HK-2 (cell line): ENCODE measurements at regions not wholly inside any gene's neighbourhood (a gene's known extent, or its start where the extent isn't known, plus 50 kb on each side); places are given as distances from the start of the nearest gene placed in this dataset.
A peak's percentile ranks its signal among the peaks of the same experiment; 100 is the strongest.
"Not testable (repeated sequence)": the region's sequence is repeated elsewhere in the genome, so short reads cannot be mapped to it uniquely, and the experiment has no call there.

Experiments
- DNase-seq: peaks from one replicate; pipeline ENCODE4 v3.0.0-alpha.2; 2018; ENCODE audit not compliant: unreplicated experiment

DNA sequence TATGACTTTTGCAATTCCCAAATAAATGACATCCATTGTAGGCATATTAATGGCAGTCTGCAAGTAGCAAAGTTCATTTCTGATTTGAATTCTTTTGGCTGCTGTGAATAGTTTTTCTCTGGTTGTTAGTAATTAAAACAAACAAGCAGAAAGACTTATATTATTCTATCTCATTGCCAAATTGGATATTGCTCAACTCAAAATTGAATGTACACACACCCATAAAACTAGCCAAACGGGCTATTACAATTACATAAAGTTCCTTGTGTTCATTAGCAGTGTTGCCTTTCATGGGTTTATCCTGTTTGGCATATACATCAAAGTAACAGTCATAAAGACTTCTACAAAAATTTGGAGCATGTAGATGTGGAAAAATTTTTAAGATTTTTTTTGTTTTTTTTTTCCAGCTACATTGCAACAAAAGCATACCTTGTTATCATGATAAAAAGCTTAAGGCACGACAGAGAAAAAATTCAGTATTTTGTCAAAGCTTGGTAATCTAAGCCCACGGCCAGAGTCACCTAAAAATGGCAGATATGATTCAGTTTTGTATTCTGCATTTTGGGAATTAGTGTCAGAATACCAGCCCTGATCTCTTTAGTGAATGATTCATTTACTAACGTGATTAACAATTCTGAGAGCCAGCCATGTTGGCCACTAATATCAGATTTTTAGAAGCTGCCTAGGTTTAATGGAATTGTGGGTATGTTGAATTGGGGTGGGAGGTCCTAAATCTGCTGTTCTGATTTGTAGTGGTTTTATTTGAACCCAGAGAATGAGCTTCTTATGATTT, 108.4 kb downstream of the KLF5 start:
- no peak for DNase-seq

DNA sequence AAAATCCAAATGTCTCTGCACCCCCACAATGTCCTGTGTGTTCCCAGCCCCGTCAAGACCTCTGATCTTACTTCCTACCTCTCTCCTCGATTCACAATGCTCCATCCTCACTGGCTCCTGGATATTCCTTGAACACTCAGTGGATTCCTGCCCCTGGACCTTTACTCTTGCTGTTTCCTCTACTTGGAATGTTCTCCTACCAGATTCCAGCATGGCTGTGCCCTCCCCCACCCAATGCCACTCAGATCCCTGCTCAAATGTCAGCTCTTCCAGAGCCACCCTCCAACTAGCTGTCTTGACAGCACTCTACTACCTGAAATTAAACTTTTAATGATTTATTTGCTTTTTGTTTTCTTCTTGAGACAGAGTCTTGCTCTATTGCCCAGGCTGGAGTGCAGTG, 107.4 kb downstream of the KLF5 start:
- DNase-seq: no peak

DNA sequence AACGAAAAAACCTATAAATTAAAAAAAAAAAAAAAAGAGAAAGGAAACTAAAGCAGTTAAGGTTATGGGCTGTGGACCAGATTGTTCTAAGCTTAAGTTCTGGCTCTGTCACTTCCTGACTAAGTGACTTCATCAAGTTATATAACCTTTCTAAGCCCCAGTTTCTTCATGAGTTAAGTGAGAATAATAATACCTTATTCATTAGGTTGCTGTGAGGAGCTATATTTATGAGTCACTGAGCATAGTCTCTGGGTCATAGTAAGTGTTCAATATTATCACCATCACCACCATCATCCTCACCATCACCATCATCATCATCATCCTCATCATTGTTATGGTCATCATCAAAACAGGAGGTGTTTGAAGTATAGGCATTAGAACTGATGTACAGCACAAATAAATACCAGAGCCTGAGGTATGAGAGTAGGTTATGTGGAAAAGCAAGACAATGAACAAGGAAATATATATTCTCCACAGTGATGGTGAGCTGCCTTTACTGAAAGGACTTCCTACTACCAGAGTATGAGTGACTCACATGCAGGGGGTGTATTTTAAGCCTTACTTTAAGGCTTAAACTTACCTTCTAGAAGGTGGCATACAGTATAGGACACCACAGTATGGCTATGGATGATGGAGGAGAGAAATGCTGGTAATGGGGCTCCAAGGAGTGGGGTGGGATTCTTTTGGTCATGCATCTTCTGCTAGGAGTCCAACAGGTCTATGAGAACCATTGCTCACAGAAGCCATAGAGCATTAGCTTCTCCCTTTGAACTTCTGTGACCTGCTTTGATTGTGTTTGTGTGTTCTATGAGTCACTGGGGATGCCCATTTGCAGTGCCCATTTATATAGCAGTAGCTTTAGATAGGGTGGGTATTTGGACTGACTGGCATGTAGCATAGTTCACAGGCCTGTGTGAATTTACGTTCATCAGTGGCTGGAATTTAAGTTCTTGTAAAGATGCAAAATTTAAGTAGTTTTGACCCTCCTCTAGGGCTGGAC, 104.4 kb downstream of the KLF5 start:
- DNase-seq: no peak

DNA sequence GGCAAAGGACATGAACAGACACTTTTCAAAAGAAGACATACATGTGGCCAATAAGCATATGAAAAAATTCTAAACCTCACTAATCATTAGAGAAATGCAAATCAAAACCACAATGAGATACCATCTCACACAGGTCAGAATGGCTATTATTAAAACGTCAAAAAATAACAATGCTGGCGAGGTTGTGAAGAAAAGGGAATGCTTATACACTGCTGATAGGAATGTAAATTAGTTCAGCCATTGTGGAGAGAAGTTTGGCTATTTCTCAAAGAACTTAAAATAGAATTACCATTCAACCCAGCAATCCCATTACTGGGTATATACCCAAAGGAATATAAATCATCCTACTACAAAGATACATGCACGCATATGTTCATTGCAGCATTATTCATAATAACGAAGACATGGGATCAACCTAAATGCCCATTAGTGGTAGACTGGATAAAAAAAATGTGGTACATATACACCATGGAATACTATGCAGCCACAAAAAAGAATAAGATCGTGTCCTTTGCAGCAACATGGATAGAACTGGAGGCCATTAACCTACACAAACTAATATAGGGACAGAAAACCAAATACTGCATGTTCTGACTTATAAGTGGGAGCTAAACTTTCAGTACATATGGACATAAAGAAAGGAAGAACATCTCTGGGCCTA, 101.7 kb downstream of the KLF5 start:
- not testable (repeated sequence) for DNase-seq

DNA sequence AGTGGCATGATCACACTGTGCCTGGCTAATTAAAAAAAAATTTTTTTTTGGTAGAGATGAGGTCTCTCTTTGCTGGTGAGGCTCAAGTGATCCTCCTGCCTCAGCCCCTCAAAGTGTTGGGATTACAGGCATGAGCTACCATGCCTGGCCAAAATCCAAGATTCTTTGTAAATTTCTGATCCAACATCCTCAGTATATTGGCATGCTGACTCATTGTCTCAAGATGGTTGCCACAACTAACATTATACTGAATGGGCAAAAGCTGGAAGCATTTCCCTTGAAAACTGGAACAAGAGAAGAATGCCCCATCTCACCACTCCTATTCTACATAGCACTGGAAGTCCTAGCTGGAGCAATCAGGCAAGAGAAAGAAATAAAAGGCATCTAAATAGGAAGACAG, 100.0 kb downstream of the KLF5 start:
- DNase-seq: peak; percentile 6

DNA sequence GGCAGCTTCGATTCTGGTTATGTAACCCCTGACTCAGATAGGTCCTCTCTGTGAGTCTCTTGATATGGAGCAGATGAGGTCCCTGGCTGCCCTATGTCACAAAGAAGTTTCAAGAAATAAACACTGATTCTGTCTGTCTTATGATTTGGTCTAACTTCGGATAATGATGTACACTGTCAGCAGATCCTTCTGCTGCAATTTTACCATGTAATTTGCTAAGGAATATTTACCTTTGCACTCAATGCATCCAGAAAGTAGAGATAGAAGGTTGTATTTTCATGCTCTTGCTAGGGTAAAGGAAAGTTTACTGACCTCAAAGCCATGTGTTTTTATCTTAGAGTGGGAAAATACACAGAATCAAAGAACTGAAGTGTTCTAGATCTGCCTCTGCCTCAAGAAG, 98.2 kb downstream of the KLF5 start:
- DNase-seq: no peak

DNA sequence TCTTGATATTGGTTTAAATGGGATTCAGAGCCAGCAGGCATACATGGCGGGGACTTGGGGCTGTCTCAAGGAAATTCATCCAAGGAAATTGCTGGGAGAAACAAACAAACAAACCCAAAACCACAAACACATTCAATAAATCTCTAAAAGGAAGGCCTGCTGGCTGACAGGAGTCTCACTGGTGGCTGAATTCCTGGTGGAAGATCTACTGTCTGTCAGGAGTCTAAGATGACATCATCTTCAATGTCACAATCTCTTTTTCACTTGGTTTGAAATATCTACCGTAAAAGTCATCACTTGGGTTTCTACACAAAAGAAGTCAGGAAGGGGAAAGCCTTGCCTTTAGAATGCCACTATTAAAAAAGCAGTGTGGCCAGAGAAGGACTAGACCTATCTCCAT, 87.9 kb downstream of the KLF5 start:
- no peak for DNase-seq

DNA sequence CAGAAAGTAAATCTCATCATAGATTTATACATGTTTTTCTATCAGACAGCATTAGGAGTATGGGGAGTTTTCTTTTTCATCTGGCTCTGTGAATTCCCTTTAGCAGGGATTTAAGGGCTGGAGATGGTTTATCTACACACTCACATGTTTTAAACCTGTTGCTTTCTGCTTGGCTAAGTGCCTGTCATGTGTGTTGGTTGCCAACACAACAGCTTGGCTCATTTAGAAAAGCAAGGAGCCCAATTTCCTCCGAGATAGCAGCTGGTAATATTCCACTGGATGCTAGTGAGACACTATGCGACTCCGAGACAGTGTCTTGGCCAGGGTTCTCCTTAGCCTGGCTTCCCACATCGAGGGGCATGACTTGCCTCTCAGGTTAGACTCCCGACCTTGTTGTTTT, 83.3 kb downstream of the KLF5 start:
- DNase-seq: no peak

DNA sequence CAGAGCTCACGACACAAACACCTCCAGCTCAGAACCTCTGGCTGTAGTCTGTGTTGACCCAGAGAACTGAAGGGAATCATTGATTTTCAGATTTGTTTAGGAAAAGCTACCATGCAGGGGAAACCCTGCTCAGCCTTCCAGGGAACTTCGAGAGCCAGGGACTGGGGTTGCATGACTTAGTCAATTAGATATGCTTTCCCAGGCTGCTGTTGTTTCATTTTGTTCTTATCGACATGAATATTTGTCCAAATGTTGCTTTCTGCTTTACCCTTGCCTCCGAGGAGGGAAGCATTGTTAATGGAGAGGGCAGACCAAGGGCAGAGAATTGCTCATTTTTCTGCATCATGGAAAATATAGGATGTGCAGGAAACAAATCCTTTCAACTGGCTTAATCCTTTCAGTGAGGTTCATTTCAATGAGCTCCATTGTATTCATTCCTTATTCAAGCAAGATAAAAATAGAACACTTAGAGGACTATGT, 82.5 kb downstream of the KLF5 start:
- DNase-seq: no peak

DNA sequence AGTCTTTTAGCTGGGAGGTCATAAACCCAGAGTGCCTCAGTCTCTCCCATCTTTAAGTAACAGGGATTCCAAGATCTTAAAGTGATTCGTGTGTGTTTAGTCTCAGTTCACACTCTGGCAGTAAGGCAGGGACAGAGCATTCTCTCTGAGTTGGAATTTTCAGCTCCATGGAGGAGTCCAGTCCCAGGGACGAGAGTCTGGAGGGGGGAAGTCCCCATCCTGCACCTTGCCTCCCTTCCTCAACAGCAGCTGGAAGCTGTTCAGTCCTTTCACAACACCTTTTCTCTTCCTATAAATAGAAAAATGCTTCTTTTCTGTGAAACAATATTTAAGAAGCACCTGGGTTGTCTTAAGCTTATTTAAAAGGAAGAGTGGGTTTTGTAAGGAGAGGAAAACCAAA, 82.0 kb downstream of the KLF5 start:
- DNase-seq: no peak

DNA sequence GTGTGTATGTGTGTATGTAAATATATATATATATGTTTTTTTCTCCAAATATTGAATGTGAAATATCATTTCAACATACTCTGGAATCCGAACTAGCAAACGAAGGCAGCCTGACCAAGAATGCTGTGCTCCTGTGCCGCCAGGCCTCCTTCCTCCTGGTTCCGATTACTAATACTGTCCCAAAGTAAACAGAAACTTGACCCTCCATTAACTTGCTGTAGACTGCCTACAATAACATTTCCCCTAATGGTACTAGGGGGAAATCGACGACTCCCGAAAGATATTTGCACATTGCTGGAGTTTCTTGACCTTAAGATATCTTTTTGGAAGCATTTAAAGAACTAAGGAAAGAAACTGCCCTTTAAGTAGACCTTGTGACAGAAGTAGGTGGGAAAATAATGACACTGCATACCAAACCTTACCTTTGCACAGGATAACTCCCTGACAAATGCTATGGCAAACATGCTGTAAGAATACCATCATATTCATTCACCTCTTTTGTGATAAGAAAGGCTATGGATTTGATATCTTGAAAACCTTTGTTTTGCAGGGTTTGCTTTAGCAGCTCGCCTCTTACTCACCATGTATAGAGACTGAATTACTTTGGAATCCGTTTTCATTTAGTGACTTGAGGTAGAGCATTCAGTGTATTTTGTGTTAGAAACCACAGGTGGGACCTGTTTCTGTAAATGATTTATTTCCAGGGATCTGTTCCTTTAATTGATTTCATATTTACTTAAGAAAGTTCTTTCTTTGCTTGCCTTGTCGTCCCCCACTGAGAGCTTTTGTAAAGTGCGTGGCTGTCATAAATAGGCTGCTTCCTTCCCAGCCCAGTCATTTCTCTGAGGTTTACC, 80.1 kb downstream of the KLF5 start:
- DNase-seq: no peak

DNA sequence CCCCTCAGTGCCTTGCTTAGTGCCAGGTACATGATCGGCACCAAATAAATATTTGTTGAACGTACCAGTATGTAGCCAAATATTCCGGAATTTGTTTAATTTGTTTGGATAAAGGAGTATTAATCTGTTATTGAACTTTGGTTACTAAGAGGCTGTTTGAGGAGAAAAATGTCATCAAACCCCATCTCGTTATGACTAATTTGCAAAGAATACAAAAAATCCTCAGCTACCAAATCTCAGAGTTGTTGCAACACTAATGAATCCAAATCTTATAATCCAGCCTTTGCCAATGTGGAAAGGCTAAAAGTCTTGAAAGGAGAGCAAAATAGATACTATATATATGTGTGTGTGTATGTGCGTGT, 79.5 kb downstream of the KLF5 start:
- DNase-seq: no peak

DNA sequence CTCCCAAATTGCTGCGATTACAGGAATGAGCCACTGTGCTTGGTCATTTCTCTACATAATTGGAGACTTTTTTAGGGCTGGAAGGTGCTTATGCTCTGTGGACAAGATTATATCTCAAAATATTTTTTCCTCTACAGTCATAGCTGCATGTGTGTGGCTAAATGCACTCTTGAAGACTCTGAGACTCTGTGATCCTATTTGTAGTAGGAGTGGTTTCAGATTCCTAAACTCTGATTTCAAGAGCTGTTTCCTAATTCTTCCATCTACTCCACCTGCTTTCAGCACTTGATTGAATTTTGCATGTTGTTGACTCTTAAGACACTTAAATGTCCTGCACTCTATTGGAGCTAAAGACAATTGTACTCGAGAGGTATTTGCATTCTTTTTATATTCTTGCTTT, 78.0 kb downstream of the KLF5 start:
- no peak for DNase-seq

DNA sequence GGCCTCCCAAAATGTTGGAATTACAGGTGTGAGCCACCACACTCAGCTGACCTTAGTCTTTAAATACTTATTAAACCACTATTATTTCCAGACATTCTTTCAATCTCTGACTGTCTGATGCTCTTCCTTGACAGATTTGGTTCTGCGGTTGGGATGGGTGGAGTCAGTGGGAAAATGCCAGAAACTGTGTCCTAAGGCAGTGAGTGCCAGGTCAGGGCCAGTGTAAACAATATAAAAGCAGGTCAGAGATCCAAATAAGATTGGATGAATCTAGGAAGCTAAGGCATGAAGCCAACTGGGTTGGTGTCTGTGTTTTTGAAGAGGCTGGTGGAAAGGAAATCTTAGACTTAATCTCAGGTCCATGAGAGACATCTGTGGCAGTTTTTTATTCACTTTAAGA, 74.7 kb downstream of the KLF5 start:
- DNase-seq: no peak

DNA sequence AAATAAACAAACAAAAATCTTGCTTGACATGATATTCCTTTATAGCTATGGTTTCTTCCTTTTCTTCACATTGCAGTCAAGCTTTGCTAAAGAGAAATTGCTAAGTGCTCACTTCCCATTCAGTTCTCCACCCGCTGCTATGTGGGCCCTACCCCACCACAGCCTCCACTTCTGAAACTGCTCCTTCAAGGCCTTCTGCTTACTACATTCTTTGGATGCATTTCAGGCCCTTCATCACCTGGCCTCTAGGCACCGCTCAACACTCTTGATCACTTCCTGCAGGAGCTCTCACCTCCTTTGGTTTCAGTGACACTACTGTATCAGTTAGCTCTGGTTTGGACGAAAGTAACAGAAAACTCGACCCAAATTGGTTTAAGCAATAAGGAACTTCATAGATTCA, 72.4 kb downstream of the KLF5 start:
- no peak for DNase-seq

DNA sequence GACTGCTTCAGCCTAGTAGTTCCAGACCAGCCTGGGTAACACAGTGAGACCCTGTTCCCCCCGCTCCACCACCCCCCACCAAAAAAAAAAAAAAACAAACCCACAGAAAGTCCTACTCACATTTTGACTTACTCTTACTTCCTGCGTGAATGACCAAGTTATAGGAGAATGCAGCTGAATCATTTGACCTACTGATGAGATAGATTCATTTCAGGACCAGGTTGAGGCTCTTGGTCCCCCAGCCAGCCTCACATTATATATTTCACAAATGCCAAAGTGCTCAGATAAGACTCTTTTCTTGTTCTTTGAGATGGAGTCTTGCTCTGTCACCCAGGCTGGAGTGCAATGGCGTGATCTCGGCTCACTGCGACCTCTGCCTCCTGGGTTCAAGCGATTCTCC, 70.2 kb downstream of the KLF5 start:
- DNase-seq: no peak
